OCI-LY1 (cell line): ENCODE measurements at regions not wholly inside any gene's neighbourhood (a gene's known extent, or its start where the extent isn't known, plus 50 kb on each side); places are given as distances from the start of the nearest gene placed in this dataset.
A peak's percentile ranks its signal among the peaks of the same experiment; 100 is the strongest.

ENCODE experiments used
- H2AFZ ChIP-seq: fragments of 200-600 bp; sonication (generic), shearing (Covaris generic); 2 replicates; pipeline ENCODE4 v1.6.0; 2014; ENCODE audit warnings: antibody characterized with exemption, mild to moderate bottlenecking, low read length
- H3F3A ChIP-seq: fragments of 200-600 bp; sonication (generic), shearing (Covaris generic); 2 replicates; pipeline ENCODE4 v1.6.0; 2014; ENCODE audit warnings: mild to moderate bottlenecking, antibody characterized with exemption, low read length, moderate library complexity; ENCODE audit not compliant: insufficient read depth
- H3K27ac ChIP-seq: fragments of 200-600 bp; sonication (generic); 2 replicates; pipeline ENCODE4 v1.5.1; 2014; ENCODE audit warnings: low read length, mixed run types, mild to moderate bottlenecking, low read depth; ENCODE audit not compliant: poor library complexity, severe bottlenecking
- H3K27me3 ChIP-seq: fragments of 200-600 bp; sonication (generic); 2 replicates; pipeline ENCODE4 v1.6.0; 2014; ENCODE audit warnings: antibody characterized with exemption, mild to moderate bottlenecking, low read length, moderate library complexity; ENCODE audit not compliant: insufficient read depth
- H3K36me3 ChIP-seq: fragments of 200-600 bp; sonication (generic); 2 replicates; pipeline ENCODE4 v1.6.1; 2014; ENCODE audit warnings: mild to moderate bottlenecking, antibody characterized with exemption, low read length, moderate library complexity, mixed read lengths; ENCODE audit not compliant: insufficient read depth
- H3K4me1 ChIP-seq: fragments of 200-600 bp; sonication (generic); 2 replicates; pipeline ENCODE4 v1.5.1; 2014; ENCODE audit warnings: mild to moderate bottlenecking, low read length, moderate library complexity; ENCODE audit not compliant: insufficient read depth, severe bottlenecking
- H3K4me2 ChIP-seq: fragments of 200-600 bp; sonication (generic), shearing (Covaris generic); 2 replicates; pipeline ENCODE4 v1.6.1; 2014; ENCODE audit warnings: low read length
- H3K4me3 ChIP-seq: fragments of 200-600 bp; sonication (generic); 2 replicates; pipeline ENCODE4 v1.5.1; 2014; ENCODE audit warnings: low read length, low read depth, mild to moderate bottlenecking, mixed read lengths; ENCODE audit not compliant: poor library complexity, severe bottlenecking
- H3K79me2 ChIP-seq: fragments of 200-600 bp; shearing (Covaris generic); 2 replicates; pipeline ENCODE4 v1.6.1; 2016; ENCODE audit warnings: mixed run types, low read length, mixed read lengths; ENCODE audit not compliant: insufficient read depth
- H3K9ac ChIP-seq: fragments of 200-600 bp; sonication (generic), shearing (Covaris generic); 2 replicates; pipeline ENCODE4 v1.6.1; 2014; ENCODE audit warnings: mild to moderate bottlenecking, low read length, mixed read lengths
- H3K9me2 ChIP-seq: fragments of 200-600 bp; sonication (generic), shearing (Covaris generic); 2 replicates; pipeline ENCODE4 v1.6.1; 2014; ENCODE audit warnings: low read depth, mild to moderate bottlenecking, low read length, mixed read lengths
- H3K9me3 ChIP-seq: fragments of 200-600 bp; shearing (Covaris generic); 2 replicates; pipeline ENCODE4 v1.6.1; 2014; ENCODE audit warnings: low read length, mixed read lengths
- H4K20me1 ChIP-seq: fragments of 200-600 bp; sonication (generic), shearing (Covaris generic); 2 replicates; pipeline ENCODE4 v1.6.0; 2016; ENCODE audit warnings: mild to moderate bottlenecking, low read length; ENCODE audit not compliant: insufficient read depth
- CTCF ChIP-seq: fragments of 200-600 bp; sonication (generic), shearing (Covaris generic); IDR thresholded peaks from 2 replicates; pipeline ENCODE4 v1.5.1; 2017; ENCODE audit warnings: mild to moderate bottlenecking, antibody characterized with exemption, low read length, moderate library complexity, mixed read lengths
- EZH2 ChIP-seq: fragments of 200-600 bp; sonication (generic), shearing (Covaris generic); IDR thresholded peaks from 2 replicates; pipeline ENCODE4 v1.8.0; 2017; ENCODE audit warnings: borderline replicate concordance, mixed run types, mild to moderate bottlenecking, antibody characterized with exemption, low read length, moderate library complexity, mixed read lengths

GRCh38 chr16:51050377-51050706, 100.7 kb downstream of the SALL1 start:
- Histone ChIP-seq H4K20me1 (no peaks in the 10 kb centered on the region), H3K4me3 (no peak overlapping the region), H3K79me2 (no peaks in the 10 kb centered on the region), H3K27ac (no peak overlapping the region), H3K9me2 (no peaks in the 10 kb centered on the region), H3K4me1 (no peaks in the 10 kb centered on the region), H3F3A (no peaks in the 10 kb centered on the region), H3K9ac (no peak overlapping the region), H2AFZ (no peak overlapping the region), H3K27me3 (no peaks in the 10 kb centered on the region), H3K9me3 (no peaks in the 10 kb centered on the region), H3K4me2 (no peak overlapping the region), H3K36me3 (no peaks in the 10 kb centered on the region)
- TF ChIP-seq EZH2: no peak

DNA sequence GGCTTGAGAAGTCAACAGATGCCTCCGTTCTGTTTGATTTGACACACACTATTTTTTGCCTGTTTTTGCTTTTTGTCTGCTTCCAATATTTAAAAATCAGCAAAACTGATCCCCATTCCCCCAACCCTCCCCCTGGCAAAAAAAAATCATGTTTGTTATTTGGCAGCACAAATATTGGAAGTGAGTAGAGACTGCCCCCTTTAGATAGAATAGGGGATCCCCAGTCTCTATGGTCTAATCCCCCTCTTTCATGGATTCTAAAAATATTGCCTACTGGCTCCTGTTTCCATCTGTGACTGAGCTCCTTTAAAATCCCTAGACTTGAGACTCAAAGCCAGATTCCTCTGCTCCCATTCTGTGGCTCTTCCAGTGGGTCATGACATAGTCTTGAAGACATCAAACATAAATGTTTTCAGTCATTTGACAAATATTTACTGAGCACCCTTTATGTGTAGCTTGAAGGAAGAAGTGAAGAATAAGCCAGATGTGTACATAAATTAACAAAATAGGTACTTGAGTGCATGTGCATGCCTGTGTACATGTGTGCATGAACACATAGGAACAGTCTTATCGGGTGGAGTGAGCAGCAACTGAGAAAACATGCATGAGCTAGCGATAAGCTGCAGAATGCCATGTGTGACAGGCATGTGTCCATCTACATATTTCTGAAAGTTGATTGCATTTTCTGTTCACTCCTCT, 101.2 kb downstream of the SALL1 start:
- H3K9ac ChIP-seq: no peak overlapping the region
- H3K27me3 ChIP-seq: no peaks in the 10 kb centered on the region
- H3K9me3 ChIP-seq: no peaks in the 10 kb centered on the region
- H4K20me1 ChIP-seq: no peaks in the 10 kb centered on the region
- no peaks in the 10 kb centered on the region for H3K9me2 ChIP-seq
- H3K4me2 ChIP-seq: no peak overlapping the region
- no peaks in the 10 kb centered on the region for H3K79me2 ChIP-seq
- H3F3A ChIP-seq: no peaks in the 10 kb centered on the region
- no peaks in the 10 kb centered on the region for H3K4me1 ChIP-seq
- H3K27ac ChIP-seq: no peak overlapping the region
- TF ChIP-seq CTCF (peak; percentile 11; the same call in 1 of the 2 replicates), EZH2 (no peak)
- H3K4me3 ChIP-seq: no peak overlapping the region
- no peaks in the 10 kb centered on the region for H3K36me3 ChIP-seq
- H2AFZ ChIP-seq: no peak overlapping the region

DNA sequence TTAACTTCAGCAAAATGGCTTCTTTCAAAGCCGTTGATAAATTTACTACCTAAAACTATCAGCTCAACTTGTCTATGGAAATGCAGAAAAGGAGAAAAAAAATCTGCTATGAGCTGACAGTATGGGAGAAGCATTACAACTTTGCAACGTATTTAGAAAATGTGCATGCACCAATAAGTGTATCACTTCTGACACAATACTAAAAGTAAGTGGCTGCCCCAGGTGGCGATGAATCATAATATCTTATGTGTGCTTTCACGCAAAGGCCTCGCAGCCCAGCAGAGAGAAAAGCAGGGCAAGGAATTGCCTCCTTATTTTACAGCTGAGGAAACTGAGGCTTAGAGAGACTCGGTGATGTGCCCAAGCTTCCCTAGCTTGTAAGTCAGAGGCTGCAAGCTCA, 101.8 kb downstream of the SALL1 start:
- no peak overlapping the region for H3K9ac ChIP-seq
- no peaks in the 10 kb centered on the region for H3K36me3 ChIP-seq

More for the DNA sequence above, 101.8 kb downstream of the SALL1 start:
- no peak overlapping the region for H3K4me2 ChIP-seq
- H3F3A ChIP-seq: no peaks in the 10 kb centered on the region
- no peak overlapping the region for H3K27ac ChIP-seq
- H3K4me1 ChIP-seq: no peaks in the 10 kb centered on the region
- H3K27me3 ChIP-seq: no peaks in the 10 kb centered on the region
- TF ChIP-seq EZH2 (no peak), CTCF (no peak)
- no peaks in the 10 kb centered on the region for H3K79me2 ChIP-seq
- no peak overlapping the region for H3K4me3 ChIP-seq
- H3K9me3 ChIP-seq: no peaks in the 10 kb centered on the region
- H4K20me1 ChIP-seq: no peaks in the 10 kb centered on the region
- H2AFZ ChIP-seq: no peak overlapping the region
- H3K9me2 ChIP-seq: no peaks in the 10 kb centered on the region
